ENCODE measurements at regions not wholly inside any gene's neighbourhood (a gene's known extent, or its start where the extent isn't known, plus 50 kb on each side); places are given as distances from the start of the nearest gene placed in this dataset.

DNA sequence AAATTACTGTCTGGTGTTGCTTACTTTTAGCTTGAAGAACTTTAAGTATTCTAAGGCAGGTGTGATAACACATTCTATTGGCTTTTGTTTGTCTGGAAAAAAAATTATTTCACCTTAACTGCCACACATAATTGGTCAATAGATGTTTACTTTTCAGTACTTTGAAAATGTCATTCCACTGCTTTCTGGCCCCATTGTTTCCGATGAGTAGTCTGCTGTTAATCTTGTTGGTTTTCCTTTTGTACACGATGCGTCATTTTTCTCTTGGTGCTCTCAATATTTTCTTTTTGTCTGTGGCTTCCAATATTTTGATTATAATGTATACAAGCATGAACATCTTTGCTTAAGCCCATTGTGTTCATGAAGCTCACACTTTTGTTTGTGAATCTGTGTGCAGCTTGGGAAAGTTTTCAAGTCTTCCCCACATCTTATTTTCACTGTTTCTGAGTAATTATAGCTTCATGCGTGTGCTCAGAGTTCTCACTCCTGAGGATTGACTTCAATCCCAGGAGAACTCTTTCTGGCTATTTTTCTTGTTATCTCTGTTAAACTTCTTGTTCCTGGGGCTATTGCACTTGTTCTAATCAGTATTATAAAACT, 664.7 kb downstream of the IGSF11 start:
- no peak overlapping the region for H3K27ac ChIP-seq (ENCODE audit: low read depth in 2 of 2, low read length in 1 of 2)
- no peaks in the 10 kb centered on the region for H3K27me3 ChIP-seq (ENCODE audit: control insufficient read depth in 1 of 2, insufficient read depth in 2 of 2, low read length in 2 of 2)
- 91 to 93% methylated on average over 4 of the region's 4 CpGs for WGBS, 2 donors
- no peaks in the 10 kb centered on the region for H3K36me3 ChIP-seq (ENCODE audit: control insufficient read depth in 2 of 2, insufficient read depth in 2 of 2, low read length in 1 of 2)
- no peak overlapping the region for H3K4me3 ChIP-seq (ENCODE audit: low read depth in 1 of 2, low read length in 2 of 2)
- no peaks in the 10 kb centered on the region for H3K4me1 ChIP-seq (ENCODE audit: control insufficient read depth in 2 of 2, insufficient read depth in 2 of 2, low read length in 1 of 2)
- H3K9me3 ChIP-seq (ENCODE audit: control insufficient read depth in 2 of 2, insufficient read depth in 1 of 2, low read depth in 1 of 2, low read length in 1 of 2): peaks cover 0 to 3% of the 10 kb centered on the region in 2 donors

DNA sequence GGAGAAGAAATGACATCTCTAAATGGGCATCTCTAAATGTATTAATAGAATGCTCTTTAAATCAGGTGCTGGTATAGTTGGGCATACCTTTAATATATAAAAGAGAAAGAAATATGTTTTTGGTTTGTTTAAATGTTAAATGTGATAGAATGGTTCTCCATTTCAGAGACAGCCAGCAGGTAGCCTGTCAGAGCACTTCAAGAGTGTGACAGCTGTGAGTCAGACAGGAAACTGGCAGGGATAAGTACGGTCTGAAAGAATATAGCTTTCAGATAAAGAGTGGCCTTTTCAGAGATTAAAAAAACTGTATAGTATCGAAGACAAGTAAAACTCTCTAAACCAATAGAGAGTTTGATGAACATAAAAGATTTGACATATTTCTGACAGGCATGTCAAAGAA, 654.1 kb downstream of the IGSF11 start:
- Histone ChIP-seq H3K27ac (ENCODE audit: low read depth in 2 of 2, low read length in 1 of 2) (no peak overlapping the region), H3K27me3 (ENCODE audit: control insufficient read depth in 1 of 2, insufficient read depth in 2 of 2, low read length in 2 of 2) (no peaks in the 10 kb centered on the region), H3K4me1 (ENCODE audit: control insufficient read depth in 2 of 2, insufficient read depth in 2 of 2, low read length in 1 of 2) (no peaks in the 10 kb centered on the region), H3K9me3 (ENCODE audit: control insufficient read depth in 2 of 2, insufficient read depth in 1 of 2, low read depth in 1 of 2, low read length in 1 of 2) (no peaks in the 10 kb centered on the region), H3K4me3 (ENCODE audit: low read depth in 1 of 2, low read length in 2 of 2) (no peak overlapping the region), H3K36me3 (ENCODE audit: control insufficient read depth in 2 of 2, insufficient read depth in 2 of 2, low read length in 1 of 2) (no peaks in the 10 kb centered on the region)
- 40 to 46% methylated on average over 2 of the region's 2 CpGs for WGBS, 2 donors

DNA sequence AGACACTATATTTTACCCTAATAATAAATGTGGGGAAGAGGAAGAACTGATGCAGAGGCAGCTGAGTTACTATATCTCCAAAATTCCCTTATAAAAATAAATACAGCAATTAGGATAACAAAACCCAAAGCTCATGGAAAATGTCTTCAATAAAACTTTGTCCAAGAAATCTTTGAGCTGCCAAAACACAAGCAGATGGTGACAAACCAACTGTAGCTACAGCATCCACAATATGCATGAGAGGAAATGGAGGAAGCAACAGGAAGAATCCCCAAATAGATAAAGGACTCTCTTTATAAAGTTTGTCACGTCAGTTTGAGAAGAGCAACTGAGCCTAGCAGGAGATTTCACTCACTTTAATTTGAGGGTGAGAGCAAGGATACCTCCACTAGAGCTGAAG, 638.2 kb downstream of the IGSF11 start:
- Histone ChIP-seq H3K9me3 (ENCODE audit: control insufficient read depth in 2 of 2, insufficient read depth in 1 of 2, low read depth in 1 of 2, low read length in 1 of 2) (no peaks in the 10 kb centered on the region), H3K4me1 (ENCODE audit: control insufficient read depth in 2 of 2, insufficient read depth in 2 of 2, low read length in 1 of 2) (no peaks in the 10 kb centered on the region), H3K27ac (ENCODE audit: low read depth in 2 of 2, low read length in 1 of 2) (no peak overlapping the region), H3K4me3 (ENCODE audit: low read depth in 1 of 2, low read length in 2 of 2) (no peak overlapping the region), H3K36me3 (ENCODE audit: control insufficient read depth in 2 of 2, insufficient read depth in 2 of 2, low read length in 1 of 2) (no peaks in the 10 kb centered on the region), H3K27me3 (ENCODE audit: control insufficient read depth in 1 of 2, insufficient read depth in 2 of 2, low read length in 2 of 2) (no peaks in the 10 kb centered on the region)
- WGBS, 2 donors: 57 to 58% methylated on average over 1 of the region's 1 CpG

DNA sequence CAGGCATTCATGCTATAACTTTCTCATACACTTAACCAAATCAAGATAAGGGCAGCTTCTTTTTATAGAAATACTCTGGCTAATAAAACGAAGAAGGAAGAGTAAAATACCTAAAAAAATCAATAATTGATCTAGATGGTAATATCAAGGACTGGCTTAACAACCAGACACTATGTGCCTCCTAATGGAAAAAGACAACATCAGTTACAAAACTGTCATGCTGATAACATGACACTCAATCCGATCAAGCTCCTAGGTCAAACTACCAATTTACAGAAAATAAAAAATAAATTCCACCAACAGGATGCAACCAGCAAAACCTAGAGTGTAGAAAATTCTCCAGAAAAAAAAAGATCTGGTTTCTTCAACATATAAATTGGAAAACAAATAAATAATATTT, 634.6 kb downstream of the IGSF11 start:
- Histone ChIP-seq H3K36me3 (ENCODE audit: control insufficient read depth in 2 of 2, insufficient read depth in 2 of 2, low read length in 1 of 2) (no peaks in the 10 kb centered on the region), H3K27me3 (ENCODE audit: control insufficient read depth in 1 of 2, insufficient read depth in 2 of 2, low read length in 2 of 2) (no peaks in the 10 kb centered on the region), H3K4me1 (ENCODE audit: control insufficient read depth in 2 of 2, insufficient read depth in 2 of 2, low read length in 1 of 2) (no peaks in the 10 kb centered on the region), H3K9me3 (ENCODE audit: control insufficient read depth in 2 of 2, insufficient read depth in 1 of 2, low read depth in 1 of 2, low read length in 1 of 2) (no peaks in the 10 kb centered on the region), H3K27ac (ENCODE audit: low read depth in 2 of 2, low read length in 1 of 2) (no peak overlapping the region), H3K4me3 (ENCODE audit: low read depth in 1 of 2, low read length in 2 of 2) (no peak overlapping the region)
- WGBS, 2 donors: 52 to 61% methylated on average over 2 of the region's 2 CpGs

DNA sequence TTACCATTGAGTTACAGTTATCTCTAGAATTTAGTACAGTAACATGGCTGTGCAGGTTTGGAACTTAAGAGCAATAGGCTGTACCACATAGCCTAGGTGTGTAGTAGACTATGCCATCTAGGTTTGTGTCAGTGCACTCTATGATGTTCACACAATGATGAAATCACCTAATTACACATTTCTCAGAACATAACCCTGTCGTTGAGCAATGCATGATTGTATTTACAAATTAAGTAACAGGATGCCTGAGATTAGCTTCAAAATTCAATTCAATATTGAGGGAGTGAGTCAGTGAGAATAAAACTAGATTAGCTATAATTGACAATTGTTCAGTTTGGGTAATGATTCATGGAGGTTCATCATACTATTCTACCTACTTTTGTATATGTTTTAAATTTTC, 633.8 kb downstream of the IGSF11 start:
- H3K9me3 ChIP-seq (ENCODE audit: control insufficient read depth in 2 of 2, insufficient read depth in 1 of 2, low read depth in 1 of 2, low read length in 1 of 2): no peaks in the 10 kb centered on the region
- no peak overlapping the region for H3K27ac ChIP-seq (ENCODE audit: low read depth in 2 of 2, low read length in 1 of 2)
- WGBS, 2 donors: 31 to 35% methylated on average over 1 of the region's 1 CpG
- no peaks in the 10 kb centered on the region for H3K27me3 ChIP-seq (ENCODE audit: control insufficient read depth in 1 of 2, insufficient read depth in 2 of 2, low read length in 2 of 2)
- no peaks in the 10 kb centered on the region for H3K4me1 ChIP-seq (ENCODE audit: control insufficient read depth in 2 of 2, insufficient read depth in 2 of 2, low read length in 1 of 2)
- no peak overlapping the region for H3K4me3 ChIP-seq (ENCODE audit: low read depth in 1 of 2, low read length in 2 of 2)
- no peaks in the 10 kb centered on the region for H3K36me3 ChIP-seq (ENCODE audit: control insufficient read depth in 2 of 2, insufficient read depth in 2 of 2, low read length in 1 of 2)

DNA sequence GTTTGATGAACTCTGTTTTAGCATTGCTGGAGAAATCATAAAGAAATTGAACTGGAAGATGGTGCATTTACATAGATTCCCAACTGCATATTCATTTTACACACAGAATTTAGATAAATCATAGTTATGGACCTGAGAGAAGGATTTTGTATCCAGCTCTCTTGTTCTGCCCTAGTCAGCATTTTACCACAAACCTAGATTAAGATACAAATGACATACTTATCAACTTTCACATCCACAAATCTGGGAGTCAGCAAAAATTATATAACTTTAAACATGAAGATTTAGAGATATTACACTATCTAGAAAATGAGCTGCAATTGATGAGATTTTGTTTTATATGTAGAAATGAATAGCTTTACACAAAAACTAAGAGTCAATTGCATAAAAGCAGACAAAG, 632.8 kb downstream of the IGSF11 start:
- H3K4me3 ChIP-seq (ENCODE audit: low read depth in 1 of 2, low read length in 2 of 2): no peak overlapping the region
- no peaks in the 10 kb centered on the region for H3K27me3 ChIP-seq (ENCODE audit: control insufficient read depth in 1 of 2, insufficient read depth in 2 of 2, low read length in 2 of 2)
- no peak overlapping the region for H3K27ac ChIP-seq (ENCODE audit: low read depth in 2 of 2, low read length in 1 of 2)
- H3K9me3 ChIP-seq (ENCODE audit: control insufficient read depth in 2 of 2, insufficient read depth in 1 of 2, low read depth in 1 of 2, low read length in 1 of 2): no peaks in the 10 kb centered on the region
- H3K4me1 ChIP-seq (ENCODE audit: control insufficient read depth in 2 of 2, insufficient read depth in 2 of 2, low read length in 1 of 2): no peaks in the 10 kb centered on the region
- H3K36me3 ChIP-seq (ENCODE audit: control insufficient read depth in 2 of 2, insufficient read depth in 2 of 2, low read length in 1 of 2): no peaks in the 10 kb centered on the region

DNA sequence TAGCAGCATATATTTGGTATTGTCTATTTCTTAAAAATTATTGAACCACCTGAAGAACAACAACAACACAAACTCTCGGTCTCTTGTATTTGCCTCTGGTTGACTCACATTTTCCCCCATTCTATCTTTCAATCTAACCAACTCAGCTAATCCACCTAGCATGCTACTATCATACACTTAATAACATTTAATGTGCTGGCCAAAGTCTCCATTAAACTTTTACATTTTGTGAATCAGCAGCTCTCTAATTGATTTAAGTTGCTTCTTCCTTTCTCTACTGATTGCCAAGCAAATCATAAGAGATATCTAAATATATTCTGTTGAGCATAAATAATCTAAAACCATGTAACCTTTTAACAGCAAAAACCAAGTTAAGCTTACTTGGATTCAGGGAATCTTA, 631.7 kb downstream of the IGSF11 start:
- H3K27me3 ChIP-seq (ENCODE audit: control insufficient read depth in 1 of 2, insufficient read depth in 2 of 2, low read length in 2 of 2): no peaks in the 10 kb centered on the region
- WGBS, 2 donors: 85 to 86% methylated on average over 1 of the region's 1 CpG
- H3K27ac ChIP-seq (ENCODE audit: low read depth in 2 of 2, low read length in 1 of 2): no peak overlapping the region
- H3K4me1 ChIP-seq (ENCODE audit: control insufficient read depth in 2 of 2, insufficient read depth in 2 of 2, low read length in 1 of 2): no peaks in the 10 kb centered on the region
- H3K36me3 ChIP-seq (ENCODE audit: control insufficient read depth in 2 of 2, insufficient read depth in 2 of 2, low read length in 1 of 2): no peaks in the 10 kb centered on the region
- no peaks in the 10 kb centered on the region for H3K9me3 ChIP-seq (ENCODE audit: control insufficient read depth in 2 of 2, insufficient read depth in 1 of 2, low read depth in 1 of 2, low read length in 1 of 2)
- H3K4me3 ChIP-seq (ENCODE audit: low read depth in 1 of 2, low read length in 2 of 2): no peak overlapping the region

DNA sequence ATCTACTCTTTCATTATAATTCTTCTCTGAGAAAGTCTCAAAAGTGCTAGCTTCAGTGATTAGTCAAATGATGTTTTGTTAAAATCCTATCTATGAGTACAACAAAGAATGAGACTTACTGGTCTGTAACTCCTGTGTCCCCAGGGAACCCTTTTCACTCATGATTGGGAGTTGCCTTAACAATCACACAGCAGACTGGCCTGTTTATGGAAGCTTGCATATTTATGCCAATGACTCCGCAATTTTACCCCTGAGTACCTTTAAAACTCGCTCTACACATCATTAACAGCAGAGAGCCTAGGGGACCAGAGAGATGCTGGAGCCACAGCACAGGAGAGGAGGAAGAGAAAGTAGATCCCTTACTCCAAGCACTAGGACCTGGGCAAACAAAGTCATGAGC, 628.1 kb downstream of the IGSF11 start:
- Histone ChIP-seq H3K4me3 (ENCODE audit: low read depth in 1 of 2, low read length in 2 of 2) (no peak overlapping the region), H3K27me3 (ENCODE audit: control insufficient read depth in 1 of 2, insufficient read depth in 2 of 2, low read length in 2 of 2) (no peaks in the 10 kb centered on the region), H3K36me3 (ENCODE audit: control insufficient read depth in 2 of 2, insufficient read depth in 2 of 2, low read length in 1 of 2) (no peaks in the 10 kb centered on the region), H3K4me1 (ENCODE audit: control insufficient read depth in 2 of 2, insufficient read depth in 2 of 2, low read length in 1 of 2) (no peaks in the 10 kb centered on the region), H3K27ac (ENCODE audit: low read depth in 2 of 2, low read length in 1 of 2) (no peak overlapping the region), H3K9me3 (ENCODE audit: control insufficient read depth in 2 of 2, insufficient read depth in 1 of 2, low read depth in 1 of 2, low read length in 1 of 2) (no peaks in the 10 kb centered on the region)
- 78 to 86% methylated on average over 2 of the region's 2 CpGs for WGBS, 2 donors

DNA sequence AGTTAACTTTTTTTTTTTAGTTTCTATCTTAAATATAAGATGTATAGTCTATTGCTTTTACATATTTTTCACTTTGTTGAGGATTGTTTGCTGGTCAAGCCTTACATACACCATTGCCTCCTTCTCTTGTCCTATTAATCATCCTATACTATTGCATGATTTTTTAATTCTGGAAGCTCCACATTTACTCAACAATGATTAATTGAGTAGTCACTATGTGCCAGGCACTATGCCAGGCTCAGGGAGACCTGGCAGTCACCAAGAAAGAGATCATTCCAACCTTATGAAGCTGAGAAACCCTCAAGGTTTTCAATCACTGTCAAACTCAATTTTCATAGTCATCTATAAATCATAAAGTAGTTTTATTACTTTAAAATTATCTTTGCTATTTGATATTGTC, 626.2 kb downstream of the IGSF11 start:
- Histone ChIP-seq H3K36me3 (ENCODE audit: control insufficient read depth in 2 of 2, insufficient read depth in 2 of 2, low read length in 1 of 2) (no peaks in the 10 kb centered on the region), H3K4me1 (ENCODE audit: control insufficient read depth in 2 of 2, insufficient read depth in 2 of 2, low read length in 1 of 2) (no peaks in the 10 kb centered on the region), H3K27me3 (ENCODE audit: control insufficient read depth in 1 of 2, insufficient read depth in 2 of 2, low read length in 2 of 2) (no peaks in the 10 kb centered on the region), H3K9me3 (ENCODE audit: control insufficient read depth in 2 of 2, insufficient read depth in 1 of 2, low read depth in 1 of 2, low read length in 1 of 2) (no peaks in the 10 kb centered on the region), H3K27ac (ENCODE audit: low read depth in 2 of 2, low read length in 1 of 2) (no peak overlapping the region), H3K4me3 (ENCODE audit: low read depth in 1 of 2, low read length in 2 of 2) (no peak overlapping the region)

DNA sequence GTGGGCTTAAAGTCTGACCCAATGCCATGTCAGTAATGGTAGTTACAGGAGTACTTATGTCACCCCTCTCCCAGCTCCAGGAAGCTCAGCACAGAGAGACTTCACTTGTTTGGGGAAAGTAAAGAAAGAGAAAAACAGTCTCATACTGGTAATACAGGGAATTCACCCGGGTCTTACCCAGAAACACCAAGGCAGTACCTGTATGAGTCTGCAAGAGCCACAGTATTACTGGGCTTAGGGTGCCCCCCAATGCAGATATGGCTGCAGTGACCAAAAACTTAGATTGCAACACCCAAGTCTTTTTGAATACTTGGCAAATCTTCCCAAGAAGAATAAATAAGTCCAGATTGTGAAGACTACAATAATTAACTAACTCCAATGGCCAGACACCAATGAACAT, 622.1 kb downstream of the IGSF11 start:
- no peak overlapping the region for H3K27ac ChIP-seq (ENCODE audit: low read depth in 2 of 2, low read length in 1 of 2)
- H3K4me3 ChIP-seq (ENCODE audit: low read depth in 1 of 2, low read length in 2 of 2): no peak overlapping the region
- 79 to 86% methylated on average over 1 of the region's 1 CpG for WGBS, 2 donors

More for the DNA sequence above, 622.1 kb downstream of the IGSF11 start:
- Histone ChIP-seq H3K9me3 (ENCODE audit: control insufficient read depth in 2 of 2, insufficient read depth in 1 of 2, low read depth in 1 of 2, low read length in 1 of 2) (no peaks in the 10 kb centered on the region), H3K27me3 (ENCODE audit: control insufficient read depth in 1 of 2, insufficient read depth in 2 of 2, low read length in 2 of 2) (no peaks in the 10 kb centered on the region), H3K4me1 (ENCODE audit: control insufficient read depth in 2 of 2, insufficient read depth in 2 of 2, low read length in 1 of 2) (no peaks in the 10 kb centered on the region), H3K36me3 (ENCODE audit: control insufficient read depth in 2 of 2, insufficient read depth in 2 of 2, low read length in 1 of 2) (no peaks in the 10 kb centered on the region)

All from esophagus (tissue), 2 donors.